Transverse colon (tissue), 4 donors: ENCODE measurements at regions not wholly inside any gene's neighbourhood (a gene's known extent, or its start where the extent isn't known, plus 50 kb on each side); places are given as distances from the start of the nearest gene placed in this dataset.
A peak's percentile ranks its signal among the peaks of the same experiment; 100 is the strongest.

Experiments
- DNase-seq: peaks from one replicate; pipeline ENCODE4 v3.0.0-alpha.2; 2019
- H3K27ac ChIP-seq, 4 donors: fragments of 200-600 bp; sonication (generic); 2 replicates each; pipeline ENCODE4 v1.5.1; 2016 to 2018; ENCODE audit warnings: inconsistent platforms in 4 of 4
- H3K27me3 ChIP-seq: fragments of 200-600 bp; sonication (generic); 2 replicates; pipeline ENCODE4 v1.5.1; 2017; ENCODE audit warnings: inconsistent platforms
- H3K36me3 ChIP-seq, 4 donors: fragments of 200-600 bp; sonication (generic); 2 replicates each; pipeline ENCODE4 v1.5.1; 2017 to 2019; ENCODE audit warnings: inconsistent platforms in 4 of 4
- H3K4me1 ChIP-seq, 4 donors: fragments of 200-600 bp; sonication (generic); 2 replicates each; pipeline ENCODE4 v1.5.1; 2017 to 2020; ENCODE audit warnings: inconsistent platforms in 4 of 4
- H3K4me3 ChIP-seq, 4 donors: fragments of 200-600 bp; sonication (generic); 1 replicate in 1 of 4; 2 replicates in 3 of 4; pipeline versions ENCODE4 v1.5.1 to v1.6.1; 2017 to 2019; ENCODE audit warnings: inconsistent platforms in 4 of 4
- H3K9me3 ChIP-seq, 2 donors: fragments of 200-600 bp; sonication (generic); 2 replicates each; pipeline ENCODE4 v1.5.1; 2017 to 2019; ENCODE audit warnings: inconsistent platforms in 2 of 2
- EP300 ChIP-seq: sonication (generic); formaldehyde crosslinking; IDR thresholded peaks from one replicate; pipeline ENCODE4 v1.6.1; 2017; ENCODE audit warnings: antibody characterized with exemption, low read depth
- POLR2A ChIP-seq: fragments of 450-650 bp; IDR thresholded peaks from one replicate; pipeline ENCODE4 v1.6.1; 2016; ENCODE audit warnings: antibody characterized with exemption, mild to moderate bottlenecking, moderate library complexity
- POLR2AphosphoS5 ChIP-seq, 3 donors: sonication (generic); formaldehyde crosslinking; IDR thresholded peaks; one replicate each; pipeline ENCODE4 v1.6.1; 2016; ENCODE audit warnings: antibody characterized with exemption in 3 of 3
- WGBS, 2 donors: methylation state at CpG; one replicate each; pipeline ENCODE4 v1.1.5; 2018; ENCODE audit warnings: low coverage in 1 of 2; 5-methylcytosine and 5-hydroxymethylcytosine counted together
- in situ Hi-C, 4 donors: fragments of 200-750 bp; cut with MboI; loops; one replicate each; pipeline versions ENCODE4 v1.15.0 to v1.15.1; 2017; ENCODE audit warnings: low sequenced_read_pairs in 3 of 4, low pct_ligation_motif_present in 1 of 4, low pct_unique_long_range_greater_than_20kb in 1 of 4
- intact Hi-C: fragments of 100-400 bp; cut with DNase I; formaldehyde crosslinking; loops from one replicate; pipeline ENCODE4 v1.15.1; 2023; ENCODE audit warnings: low total_unique reads
- TF ChIP-seq, protein P1 (sequence below), 5 experiments: fragments of 200-600 bp in 3 of 5; fragments of 450-650 bp in 2 of 5; sonication (generic) in 3 of 5; IDR thresholded peaks; 1 replicate in 2 of 5; 2 replicates in 3 of 5; pipeline ENCODE4 v1.5.1; 2016 to 2017; ENCODE audit warnings: antibody characterized with exemption in 5 of 5, inconsistent platforms in 3 of 5, mild to moderate bottlenecking in 2 of 5, moderate library complexity in 1 of 5

DNA sequence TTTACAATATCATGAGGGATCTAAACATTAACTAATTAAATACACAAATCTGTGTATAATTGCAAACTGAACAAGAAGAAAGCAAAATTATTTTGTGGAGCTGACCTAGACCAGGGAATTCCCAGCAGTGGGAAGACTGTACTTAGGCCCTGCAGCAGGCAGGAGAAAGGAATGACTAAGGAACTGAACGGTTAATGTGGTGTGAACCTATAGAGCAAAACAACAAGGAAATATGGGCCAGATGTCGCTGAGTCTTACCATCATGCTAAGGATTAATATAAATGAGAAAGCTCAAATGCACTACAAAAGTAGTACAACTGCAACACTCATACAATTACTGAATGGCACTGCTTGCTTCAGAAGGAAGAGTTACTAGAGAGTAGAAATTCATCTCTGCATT, 120.3 kb upstream of the ATXN3L start:
- H3K4me1 ChIP-seq, result no peaks in the 10 kb centered on the region

DNA sequence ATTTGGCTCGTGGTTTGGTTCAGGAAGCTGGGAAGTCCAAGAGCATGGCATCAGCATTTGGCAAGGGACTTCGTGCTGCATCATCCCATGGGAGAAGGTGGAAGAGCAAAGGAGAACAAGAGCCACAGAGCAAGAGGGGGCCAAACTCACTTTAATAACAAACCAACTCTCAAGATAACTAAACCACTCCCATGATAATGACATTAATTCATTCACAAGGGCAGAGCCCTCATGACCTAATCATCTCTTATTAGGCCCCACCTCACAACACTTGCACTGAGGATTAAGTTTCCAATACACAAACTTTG, 113.4 kb upstream of the ATXN3L start:
- Histone ChIP-seq H3K4me1 (peaks cover 0 to 3% (median 1%) of the 10 kb centered on the region in 4 donors), H3K27me3 (no peaks in the 10 kb centered on the region), H3K36me3 (no peaks in the 10 kb centered on the region), H3K9me3 (no peaks in the 10 kb centered on the region), H3K4me3 (no peak overlapping the region), H3K27ac (peak overlapping the region; percentile 38 to 65 (median 56))
- intact Hi-C loops (no loop called here), in situ Hi-C loops (no loop called here)
- WGBS, 2 donors, result 49 to 75% methylated on average over 2 of the region's 2 CpGs
- no peak for TF ChIP-seq POLR2A
- TF ChIP-seq, protein P1, sequence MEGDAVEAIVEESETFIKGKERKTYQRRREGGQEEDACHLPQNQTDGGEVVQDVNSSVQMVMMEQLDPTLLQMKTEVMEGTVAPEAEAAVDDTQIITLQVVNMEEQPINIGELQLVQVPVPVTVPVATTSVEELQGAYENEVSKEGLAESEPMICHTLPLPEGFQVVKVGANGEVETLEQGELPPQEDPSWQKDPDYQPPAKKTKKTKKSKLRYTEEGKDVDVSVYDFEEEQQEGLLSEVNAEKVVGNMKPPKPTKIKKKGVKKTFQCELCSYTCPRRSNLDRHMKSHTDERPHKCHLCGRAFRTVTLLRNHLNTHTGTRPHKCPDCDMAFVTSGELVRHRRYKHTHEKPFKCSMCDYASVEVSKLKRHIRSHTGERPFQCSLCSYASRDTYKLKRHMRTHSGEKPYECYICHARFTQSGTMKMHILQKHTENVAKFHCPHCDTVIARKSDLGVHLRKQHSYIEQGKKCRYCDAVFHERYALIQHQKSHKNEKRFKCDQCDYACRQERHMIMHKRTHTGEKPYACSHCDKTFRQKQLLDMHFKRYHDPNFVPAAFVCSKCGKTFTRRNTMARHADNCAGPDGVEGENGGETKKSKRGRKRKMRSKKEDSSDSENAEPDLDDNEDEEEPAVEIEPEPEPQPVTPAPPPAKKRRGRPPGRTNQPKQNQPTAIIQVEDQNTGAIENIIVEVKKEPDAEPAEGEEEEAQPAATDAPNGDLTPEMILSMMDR (IDR thresholded peaks at IDR 0.05), result no peak
- DNase-seq, result no peak

More for the DNA sequence above, 120.3 kb upstream of the ATXN3L start:
- no peaks in the 10 kb centered on the region for H3K36me3 ChIP-seq
- H3K9me3 ChIP-seq, result no peaks in the 10 kb centered on the region
- no peaks in the 10 kb centered on the region for H3K27me3 ChIP-seq
- 73% methylated on average over 2 of the region's 2 CpGs; no CpG with 5 or more reads in 1 of the 2 donors for WGBS, 2 donors
- no peak overlapping the region for H3K4me3 ChIP-seq
- no peak overlapping the region for H3K27ac ChIP-seq
- intact Hi-C loops, result no loop called here
- TF ChIP-seq POLR2A, result no peak
- no peak for TF ChIP-seq POLR2AphosphoS5 (IDR thresholded peaks at IDR 0.05)
- TF ChIP-seq, protein P1 (IDR thresholded peaks at IDR 0.05), result no peak
- no peak for TF ChIP-seq EP300
- no peak for DNase-seq
- in situ Hi-C loops, result no loop called here

DNA sequence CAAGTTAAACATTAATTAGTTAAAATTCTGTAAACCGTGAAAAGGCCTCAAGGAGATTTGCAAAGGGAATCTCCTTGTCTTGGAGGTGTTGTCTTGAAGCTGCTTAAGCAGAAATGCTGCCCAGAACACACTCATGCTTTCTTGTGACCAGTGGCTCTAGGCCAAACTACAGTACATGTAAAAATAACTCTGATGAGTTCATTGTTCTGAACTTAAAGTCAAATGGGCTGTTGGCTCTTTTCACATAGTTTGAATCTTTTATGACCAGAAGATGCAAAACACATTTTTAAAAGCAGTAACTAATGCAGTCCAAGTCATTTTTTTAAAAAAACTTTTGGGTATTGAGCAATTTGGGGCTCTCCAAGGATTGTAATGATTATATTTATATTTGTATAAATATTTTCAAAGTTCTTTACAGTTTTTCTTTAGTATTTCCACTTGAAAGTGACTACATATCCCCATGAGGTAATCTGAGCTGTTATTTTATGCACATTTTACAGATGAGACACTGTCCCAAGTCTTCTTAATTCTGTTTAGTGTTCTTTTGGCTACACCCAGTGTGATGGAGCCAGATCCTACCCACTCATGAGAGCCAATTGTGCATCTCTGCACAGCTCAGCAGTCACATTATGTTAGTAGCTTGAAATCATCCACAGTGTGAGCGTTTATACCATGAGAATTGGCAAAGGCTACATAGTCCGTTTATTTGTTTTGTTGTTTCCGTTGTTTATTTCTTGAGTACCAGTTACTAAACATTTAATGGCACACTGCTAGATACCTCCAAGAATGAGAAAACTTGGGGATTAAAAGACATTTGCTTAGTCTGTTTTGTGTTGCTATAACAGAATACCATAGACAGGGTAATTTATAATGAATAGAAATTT, 112.8 kb upstream of the ATXN3L start:
- no peaks in the 10 kb centered on the region for H3K27me3 ChIP-seq
- no peaks in the 10 kb centered on the region for H3K9me3 ChIP-seq
- no peak overlapping the region for H3K4me3 ChIP-seq
- peak overlapping the region; percentile 52 to 65 (median 62) for H3K27ac ChIP-seq
- H3K36me3 ChIP-seq, result no peaks in the 10 kb centered on the region
- peaks cover 0 to 3% (median 1%) of the 10 kb centered on the region in 4 donors for H3K4me1 ChIP-seq
- DNase-seq, result no peak
- no peak for TF ChIP-seq EP300
- TF ChIP-seq, protein P1 (IDR thresholded peaks at IDR 0.05), result no peak
- TF ChIP-seq POLR2A, result no peak
- peak; percentile 25 to 59 (median 41) for TF ChIP-seq POLR2AphosphoS5 (IDR thresholded peaks at IDR 0.05)
- 68% methylated on average over 4 of the region's 4 CpGs; no CpG with 5 or more reads in 1 of the 2 donors for WGBS, 2 donors
- in situ Hi-C loops, result no loop called here
- intact Hi-C loops, result no loop called here

DNA sequence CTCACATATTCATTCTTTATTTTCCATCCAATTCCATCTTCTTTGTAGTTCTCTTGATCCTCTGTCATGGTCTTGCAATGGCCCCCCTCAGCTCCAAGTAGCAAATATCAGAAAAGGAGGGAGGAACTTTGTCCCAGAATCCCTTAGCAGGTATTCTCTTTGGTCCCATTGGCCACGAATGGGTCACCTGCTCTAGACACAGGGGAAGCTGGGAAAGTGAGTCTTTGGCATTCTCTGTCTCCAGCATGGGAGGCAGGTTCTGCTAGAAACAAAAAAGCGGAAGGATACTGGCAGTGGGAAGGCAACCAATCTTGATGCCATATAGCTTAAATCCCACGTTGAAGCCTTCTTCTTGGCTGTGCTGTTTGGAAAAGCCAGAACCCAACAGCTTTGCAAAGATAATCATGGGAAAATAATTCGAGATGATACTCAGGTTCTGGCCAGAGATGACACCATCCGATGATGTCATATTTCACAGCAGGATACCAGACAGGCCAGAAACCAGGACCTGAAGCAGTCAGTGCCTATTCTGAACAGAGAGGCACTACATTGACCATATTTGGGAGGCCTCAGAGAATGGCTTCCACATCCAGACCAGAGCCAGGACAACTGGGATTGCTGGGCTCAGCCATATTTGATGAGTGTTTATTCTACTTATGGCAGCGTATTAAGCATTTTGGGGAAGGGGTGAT, 110.4 kb upstream of the ATXN3L start:
- no peak for DNase-seq
- WGBS, 2 donors, result 76 to 86% methylated on average over 1 to 6 of the region's 6 CpGs
- TF ChIP-seq POLR2A, result no peak
- no peak for TF ChIP-seq EP300
- TF ChIP-seq POLR2AphosphoS5 (IDR thresholded peaks at IDR 0.05), result no peak
- TF ChIP-seq, protein P1 (IDR thresholded peaks at IDR 0.05), result no peak
- H3K27me3 ChIP-seq, result no peaks in the 10 kb centered on the region
- H3K4me1 ChIP-seq, result peaks cover 0 to 3% (median 1%) of the 10 kb centered on the region in 4 donors
- no peaks in the 10 kb centered on the region for H3K36me3 ChIP-seq
- intact Hi-C loops, result no loop called here
- in situ Hi-C loops, result no loop called here
- H3K27ac ChIP-seq, result no peak overlapping the region
- no peaks in the 10 kb centered on the region for H3K9me3 ChIP-seq
- no peak overlapping the region for H3K4me3 ChIP-seq
